Thyroid gland (tissue), 4 donors: ENCODE measurements at regions not wholly inside any gene's neighbourhood (a gene's known extent, or its start where the extent isn't known, plus 50 kb on each side); places are given as distances from the start of the nearest gene placed in this dataset.

Experiments used
- POLR2A ChIP-seq, 2 donors: fragments of 450-650 bp; IDR thresholded peaks; one replicate each; pipeline ENCODE4 v1.6.1; 2017; ENCODE audit warnings: antibody characterized with exemption in 2 of 2, mild to moderate bottlenecking in 2 of 2, moderate library complexity in 1 of 2
- TF ChIP-seq, protein P1 (sequence below), 6 experiments: fragments of 200-600 bp in 3 of 6; fragments of 450-650 bp in 3 of 6; sonication (generic) in 3 of 6; IDR thresholded peaks; one replicate each; pipeline ENCODE4 v1.5.1; 2016 to 2019; ENCODE audit warnings: antibody characterized with exemption in 6 of 6, mild to moderate bottlenecking in 2 of 6, inconsistent platforms in 1 of 6, moderate library complexity in 1 of 6

DNA sequence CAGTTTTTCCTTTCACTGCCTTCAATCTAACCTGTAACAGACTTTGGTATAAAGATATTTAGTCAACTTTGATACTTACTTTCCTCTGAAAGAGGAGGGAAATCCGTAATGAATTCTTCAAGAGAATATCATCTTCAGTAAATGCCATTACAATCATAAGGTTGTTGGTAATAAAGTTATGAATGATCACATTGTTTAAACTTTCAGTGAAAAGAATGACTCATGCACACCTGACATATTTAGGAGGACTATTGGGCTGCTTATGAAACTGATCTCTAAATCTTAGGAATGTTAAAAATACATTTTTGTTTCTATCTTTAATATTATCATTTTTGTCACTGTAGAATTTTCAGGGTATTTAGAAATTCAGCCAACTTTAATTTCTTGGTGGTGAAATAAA lies 474.7 kb downstream of the SLC16A7 start:
- TF ChIP-seq, protein P1, sequence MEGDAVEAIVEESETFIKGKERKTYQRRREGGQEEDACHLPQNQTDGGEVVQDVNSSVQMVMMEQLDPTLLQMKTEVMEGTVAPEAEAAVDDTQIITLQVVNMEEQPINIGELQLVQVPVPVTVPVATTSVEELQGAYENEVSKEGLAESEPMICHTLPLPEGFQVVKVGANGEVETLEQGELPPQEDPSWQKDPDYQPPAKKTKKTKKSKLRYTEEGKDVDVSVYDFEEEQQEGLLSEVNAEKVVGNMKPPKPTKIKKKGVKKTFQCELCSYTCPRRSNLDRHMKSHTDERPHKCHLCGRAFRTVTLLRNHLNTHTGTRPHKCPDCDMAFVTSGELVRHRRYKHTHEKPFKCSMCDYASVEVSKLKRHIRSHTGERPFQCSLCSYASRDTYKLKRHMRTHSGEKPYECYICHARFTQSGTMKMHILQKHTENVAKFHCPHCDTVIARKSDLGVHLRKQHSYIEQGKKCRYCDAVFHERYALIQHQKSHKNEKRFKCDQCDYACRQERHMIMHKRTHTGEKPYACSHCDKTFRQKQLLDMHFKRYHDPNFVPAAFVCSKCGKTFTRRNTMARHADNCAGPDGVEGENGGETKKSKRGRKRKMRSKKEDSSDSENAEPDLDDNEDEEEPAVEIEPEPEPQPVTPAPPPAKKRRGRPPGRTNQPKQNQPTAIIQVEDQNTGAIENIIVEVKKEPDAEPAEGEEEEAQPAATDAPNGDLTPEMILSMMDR (IDR thresholded peaks at IDR 0.05) = no peak
- TF ChIP-seq POLR2A (IDR thresholded peaks at IDR 0.05) = no peak
